Tibial artery (tissue), 4 donors: ENCODE measurements at regions not wholly inside any gene's neighbourhood (a gene's known extent, or its start where the extent isn't known, plus 50 kb on each side); places are given as distances from the start of the nearest gene placed in this dataset.

Experiments
- DNase-seq, 2 donors: peaks; one replicate each; pipeline ENCODE4 v3.0.0-alpha.2; 2019
- H3K27ac ChIP-seq, 2 donors: fragments of 200-600 bp; sonication (generic) in 1 of 2; 1 replicate in 1 of 2; 2 replicates in 1 of 2; pipeline ENCODE4 v1.5.1; 2018 to 2019; ENCODE audit warnings: mild to moderate bottlenecking in 1 of 2
- H3K27me3 ChIP-seq, 2 donors: fragments of 200-600 bp; sonication (generic) in 1 of 2; one replicate each; pipeline versions ENCODE4 v1.5.1 to v1.6.0; 2016 to 2019
- H3K36me3 ChIP-seq, 3 donors: fragments of 200-600 bp; sonication (generic) in 2 of 3; one replicate each; pipeline ENCODE4 v1.5.1; 2016 to 2019; ENCODE audit warnings: mild to moderate bottlenecking in 2 of 3
- H3K4me1 ChIP-seq, 4 donors: fragments of 200-600 bp; sonication (generic) in 2 of 4; 1 replicate in 3 of 4; 2 replicates in 1 of 4; pipeline ENCODE4 v1.5.1; 2016 to 2019
- H3K4me3 ChIP-seq, 2 donors: fragments of 200-600 bp; sonication (generic) in 1 of 2; 1 replicate in 1 of 2; 2 replicates in 1 of 2; pipeline ENCODE4 v1.5.1; 2018 to 2019; ENCODE audit warnings: mild to moderate bottlenecking in 2 of 2
- H3K9me3 ChIP-seq, 3 donors: fragments of 200-600 bp; sonication (generic) in 1 of 3; one replicate each; pipeline ENCODE4 v1.5.1; 2016 to 2019
- CTCF ChIP-seq, 2 experiments: fragments of 200-600 bp in 1 of 2; fragments of 450-650 bp in 1 of 2; IDR thresholded peaks; one replicate each; pipeline ENCODE4 v1.5.1; 2017 to 2019; ENCODE audit warnings: antibody characterized with exemption in 2 of 2, mild to moderate bottlenecking in 1 of 2, moderate library complexity in 1 of 2
- intact Hi-C: fragments of 100-400 bp; cut with DNase I; formaldehyde crosslinking; loops from one replicate; pipeline ENCODE4 v1.15.0; 2023; ENCODE audit warnings: low total_unique reads

GRCh38 chr4:156439576-156440200 is 486.0 kb upstream of the CTSO start:
- intact Hi-C loops = no loop called here
- Histone ChIP-seq H3K9me3 (no peaks in the 10 kb centered on the region), H3K27me3 (no peaks in the 10 kb centered on the region), H3K36me3 (no peaks in the 10 kb centered on the region), H3K4me3 (no peak overlapping the region), H3K27ac (no peak overlapping the region), H3K4me1 (no peaks in the 10 kb centered on the region)
- no peak for TF ChIP-seq CTCF (IDR thresholded peaks at IDR 0.05)
- no peak for DNase-seq

GRCh38 chr4:156437666-156438065 is 484.0 kb upstream of the CTSO start:
- Histone ChIP-seq H3K4me3 (no peak overlapping the region), H3K4me1 (no peaks in the 10 kb centered on the region), H3K36me3 (no peaks in the 10 kb centered on the region), H3K27me3 (no peaks in the 10 kb centered on the region), H3K9me3 (no peaks in the 10 kb centered on the region), H3K27ac (no peak overlapping the region)
- intact Hi-C loops = no loop called here
- DNase-seq = no peak
- TF ChIP-seq CTCF (IDR thresholded peaks at IDR 0.05) = no peak

- no peak overlapping the region for H3K27ac ChIP-seq
- H3K4me3 ChIP-seq = no peak overlapping the region
- no peaks in the 10 kb centered on the region for H3K27me3 ChIP-seq
- H3K4me1 ChIP-seq = no peaks in the 10 kb centered on the region
- H3K9me3 ChIP-seq = no peaks in the 10 kb centered on the region
- TF ChIP-seq CTCF (IDR thresholded peaks at IDR 0.05) = no peak
- no peak for DNase-seq
- no peaks in the 10 kb centered on the region for H3K36me3 ChIP-seq
- intact Hi-C loops = no loop called here
Measured at GRCh38 chr4:156422576-156422975, 468.9 kb upstream of the CTSO start.

GRCh38 chr4:156420623-156421022 is 467.0 kb upstream of the CTSO start:
- H3K36me3 ChIP-seq = no peaks in the 10 kb centered on the region
- no peaks in the 10 kb centered on the region for H3K9me3 ChIP-seq
- DNase-seq = no peak
- no peak for TF ChIP-seq CTCF (IDR thresholded peaks at IDR 0.05)
- no peak overlapping the region for H3K27ac ChIP-seq
- intact Hi-C loops = no loop called here
- H3K27me3 ChIP-seq = no peaks in the 10 kb centered on the region
- H3K4me1 ChIP-seq = no peaks in the 10 kb centered on the region
- H3K4me3 ChIP-seq = no peak overlapping the region

GRCh38 chr4:156419080-156419685 is 465.5 kb upstream of the CTSO start:
- no peaks in the 10 kb centered on the region for H3K9me3 ChIP-seq
- no peak overlapping the region for H3K4me3 ChIP-seq
- no peak for DNase-seq
- no peaks in the 10 kb centered on the region for H3K36me3 ChIP-seq
- TF ChIP-seq CTCF (IDR thresholded peaks at IDR 0.05) = no peak
- no peaks in the 10 kb centered on the region for H3K4me1 ChIP-seq
- H3K27ac ChIP-seq = no peak overlapping the region
- intact Hi-C loops = no loop called here
- H3K27me3 ChIP-seq = no peaks in the 10 kb centered on the region
